ENCODE measurements at regions not wholly inside any gene's neighbourhood (a gene's known extent, or its start where the extent isn't known, plus 50 kb on each side); places are given as distances from the start of the nearest gene placed in this dataset.
"Not testable (repeated sequence)": the region's sequence is repeated elsewhere in the genome, so short reads cannot be mapped to it uniquely, and the experiment has no call there.

- H2AFZ ChIP-seq (ENCODE audit: low read depth), result no peak overlapping the region
- no peak overlapping the region for H3K9ac ChIP-seq
- H3K27me3 ChIP-seq (ENCODE audit: insufficient read depth, low read depth), result no peaks in the 10 kb centered on the region
- no peak overlapping the region for H3K27ac ChIP-seq
- H3K4me3 ChIP-seq (IDR thresholded peaks at IDR 0.05; ENCODE audit: insufficient read depth, low read depth, low read length), result no peak overlapping the region
- TF ChIP-seq, protein P1, sequence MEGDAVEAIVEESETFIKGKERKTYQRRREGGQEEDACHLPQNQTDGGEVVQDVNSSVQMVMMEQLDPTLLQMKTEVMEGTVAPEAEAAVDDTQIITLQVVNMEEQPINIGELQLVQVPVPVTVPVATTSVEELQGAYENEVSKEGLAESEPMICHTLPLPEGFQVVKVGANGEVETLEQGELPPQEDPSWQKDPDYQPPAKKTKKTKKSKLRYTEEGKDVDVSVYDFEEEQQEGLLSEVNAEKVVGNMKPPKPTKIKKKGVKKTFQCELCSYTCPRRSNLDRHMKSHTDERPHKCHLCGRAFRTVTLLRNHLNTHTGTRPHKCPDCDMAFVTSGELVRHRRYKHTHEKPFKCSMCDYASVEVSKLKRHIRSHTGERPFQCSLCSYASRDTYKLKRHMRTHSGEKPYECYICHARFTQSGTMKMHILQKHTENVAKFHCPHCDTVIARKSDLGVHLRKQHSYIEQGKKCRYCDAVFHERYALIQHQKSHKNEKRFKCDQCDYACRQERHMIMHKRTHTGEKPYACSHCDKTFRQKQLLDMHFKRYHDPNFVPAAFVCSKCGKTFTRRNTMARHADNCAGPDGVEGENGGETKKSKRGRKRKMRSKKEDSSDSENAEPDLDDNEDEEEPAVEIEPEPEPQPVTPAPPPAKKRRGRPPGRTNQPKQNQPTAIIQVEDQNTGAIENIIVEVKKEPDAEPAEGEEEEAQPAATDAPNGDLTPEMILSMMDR (conservative IDR thresholded peaks at IDR 0.05; ENCODE audit: low read depth, low read length), result no peak
- no peaks in the 10 kb centered on the region for H3K79me2 ChIP-seq (ENCODE audit: insufficient read depth, low read depth)
- H3K36me3 ChIP-seq (ENCODE audit: insufficient read depth), result no peaks in the 10 kb centered on the region
- no peaks in the 10 kb centered on the region for H3K4me1 ChIP-seq (ENCODE audit: low read depth, poor library complexity, severe bottlenecking)
- H4K20me1 ChIP-seq (ENCODE audit: insufficient read depth), result no peaks in the 10 kb centered on the region
- no peak overlapping the region for H3K4me2 ChIP-seq
Observed at GRCh38 chr2:128597121-128597762, 278.6 kb upstream of the HS6ST1 start.

DNA sequence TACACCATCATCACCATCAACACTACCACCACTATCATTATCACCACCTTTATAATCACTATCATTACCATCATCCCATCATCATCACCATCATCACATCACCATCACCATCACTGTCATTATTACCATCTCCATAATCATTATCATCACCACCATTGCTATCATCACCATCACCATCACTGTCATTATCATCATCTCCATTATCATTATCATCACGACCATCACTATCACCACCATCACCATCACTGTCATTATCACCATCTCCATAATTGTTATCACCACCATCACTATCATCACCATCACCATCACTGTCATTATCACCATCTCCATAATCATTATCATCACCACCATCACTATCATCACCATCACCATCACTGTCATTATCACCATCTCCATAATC, 279.6 kb upstream of the HS6ST1 start:
- H3K4me3 ChIP-seq (IDR thresholded peaks at IDR 0.05; ENCODE audit: insufficient read depth, low read depth, low read length); H2AFZ ChIP-seq (ENCODE audit: low read depth); H3K4me1 ChIP-seq (ENCODE audit: low read depth, poor library complexity, severe bottlenecking); H3K27me3 ChIP-seq (ENCODE audit: insufficient read depth, low read depth); H3K27ac ChIP-seq; H3K36me3 ChIP-seq (ENCODE audit: insufficient read depth); H3K9ac ChIP-seq; H3K4me2 ChIP-seq; H3K79me2 ChIP-seq (ENCODE audit: insufficient read depth, low read depth); H4K20me1 ChIP-seq (ENCODE audit: insufficient read depth): not testable (repeated sequence)

DNA sequence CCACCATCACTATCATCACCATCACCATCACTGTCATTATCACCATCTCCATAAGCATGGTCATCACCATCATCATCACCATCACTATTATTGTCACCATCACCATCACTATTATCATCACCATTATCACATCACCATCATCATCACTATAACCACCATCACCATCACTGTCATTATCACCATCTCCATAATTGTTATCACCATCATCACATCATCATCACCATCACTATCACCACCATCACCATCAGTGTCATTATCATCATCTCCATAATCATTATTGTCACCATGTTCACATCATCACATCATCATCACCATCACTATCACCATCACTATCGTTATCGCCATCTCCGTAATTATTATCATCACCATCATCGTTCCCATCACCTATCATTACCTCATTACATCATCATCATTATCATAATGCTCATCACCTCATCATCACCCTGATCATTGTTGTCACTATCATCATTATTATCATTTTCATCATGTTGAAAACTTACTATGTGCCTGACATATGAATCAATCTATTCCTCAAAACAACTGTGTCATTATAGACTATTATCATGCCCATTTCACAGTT, 280.3 kb upstream of the HS6ST1 start:
- H4K20me1 ChIP-seq (ENCODE audit: insufficient read depth), result no peaks in the 10 kb centered on the region
- no peak overlapping the region for H3K4me2 ChIP-seq
- H2AFZ ChIP-seq (ENCODE audit: low read depth), result no peak overlapping the region
- no peaks in the 10 kb centered on the region for H3K79me2 ChIP-seq (ENCODE audit: insufficient read depth, low read depth)
- H3K4me1 ChIP-seq (ENCODE audit: low read depth, poor library complexity, severe bottlenecking), result no peaks in the 10 kb centered on the region
- H3K4me3 ChIP-seq (IDR thresholded peaks at IDR 0.05; ENCODE audit: insufficient read depth, low read depth, low read length), result no peak overlapping the region
- no peak overlapping the region for H3K9ac ChIP-seq
- TF ChIP-seq, protein P1 (conservative IDR thresholded peaks at IDR 0.05; ENCODE audit: low read depth, low read length), result no peak
- H3K27ac ChIP-seq, result no peak overlapping the region
- no peaks in the 10 kb centered on the region for H3K27me3 ChIP-seq (ENCODE audit: insufficient read depth, low read depth)
- no peaks in the 10 kb centered on the region for H3K36me3 ChIP-seq (ENCODE audit: insufficient read depth)

DNA sequence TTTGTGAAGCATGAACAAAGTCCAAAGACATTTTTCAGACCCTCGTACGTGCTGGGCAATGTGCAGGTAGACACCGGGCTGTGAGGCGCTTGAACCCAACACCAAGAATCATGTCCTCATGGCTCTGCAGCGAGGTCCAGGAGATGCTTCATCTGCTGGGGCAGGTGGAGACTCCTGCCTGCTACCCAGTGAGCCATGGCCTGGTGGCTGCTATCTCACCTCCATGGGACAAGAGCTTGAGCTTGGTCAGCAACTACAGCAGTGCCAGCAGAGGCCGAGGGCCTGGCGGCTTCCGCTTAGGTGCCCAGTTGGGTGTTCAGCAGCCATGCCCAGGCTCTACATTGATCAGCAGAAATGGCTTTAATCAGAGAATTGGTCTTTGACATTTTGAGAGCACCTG, 281.0 kb upstream of the HS6ST1 start:
- Histone ChIP-seq H3K4me1 (ENCODE audit: low read depth, poor library complexity, severe bottlenecking) (no peaks in the 10 kb centered on the region), H3K27me3 (ENCODE audit: insufficient read depth, low read depth) (no peaks in the 10 kb centered on the region), H3K79me2 (ENCODE audit: insufficient read depth, low read depth) (no peaks in the 10 kb centered on the region), H2AFZ (ENCODE audit: low read depth) (no peak overlapping the region), H3K27ac (no peak overlapping the region), H4K20me1 (ENCODE audit: insufficient read depth) (no peaks in the 10 kb centered on the region), H3K9ac (no peak overlapping the region), H3K4me3 (IDR thresholded peaks at IDR 0.05; ENCODE audit: insufficient read depth, low read depth, low read length) (no peak overlapping the region), H3K36me3 (ENCODE audit: insufficient read depth) (no peaks in the 10 kb centered on the region), H3K4me2 (no peak overlapping the region)
- TF ChIP-seq, protein P1 (conservative IDR thresholded peaks at IDR 0.05; ENCODE audit: low read depth, low read length), result no peak

DNA sequence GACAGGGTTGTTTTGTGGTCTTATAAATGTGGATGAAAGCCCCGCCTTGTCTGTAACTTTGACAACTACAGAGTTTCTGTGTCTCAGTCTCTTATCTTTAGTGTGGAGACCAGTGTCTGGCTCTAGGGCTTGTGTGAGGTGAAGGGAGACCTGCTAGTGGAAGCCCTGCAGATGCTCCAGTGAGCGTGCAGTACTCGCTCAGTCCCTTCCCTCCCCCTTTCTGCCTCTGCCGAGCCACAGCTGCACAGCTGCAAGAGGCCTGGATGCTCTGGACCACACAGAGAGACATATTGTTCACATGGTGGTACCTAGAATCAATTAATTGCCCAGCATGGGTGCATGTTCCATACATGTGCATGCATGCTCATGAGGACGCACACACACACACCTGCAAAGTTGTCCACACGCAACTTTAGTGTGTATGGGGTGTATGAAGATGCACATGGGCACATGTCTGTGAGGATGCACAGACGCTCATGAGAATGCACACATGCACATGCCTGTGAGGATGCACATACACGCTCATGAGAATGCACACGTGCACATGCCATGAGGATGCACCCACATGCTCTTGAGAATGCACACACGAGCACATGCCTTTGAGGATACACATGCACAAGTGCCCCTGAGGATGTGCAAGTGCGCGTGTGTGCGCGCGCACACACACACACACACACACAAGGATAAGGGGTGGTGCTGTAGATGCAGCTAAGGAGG, 282.1 kb upstream of the HS6ST1 start:
- TF ChIP-seq, protein P1 (conservative IDR thresholded peaks at IDR 0.05; ENCODE audit: low read depth, low read length), result no peak
- Histone ChIP-seq H2AFZ (ENCODE audit: low read depth) (no peak overlapping the region), H3K9ac (no peak overlapping the region), H3K4me2 (no peak overlapping the region), H3K4me1 (ENCODE audit: low read depth, poor library complexity, severe bottlenecking) (no peaks in the 10 kb centered on the region), H3K4me3 (IDR thresholded peaks at IDR 0.05; ENCODE audit: insufficient read depth, low read depth, low read length) (no peak overlapping the region), H3K36me3 (ENCODE audit: insufficient read depth) (no peaks in the 10 kb centered on the region), H3K79me2 (ENCODE audit: insufficient read depth, low read depth) (no peaks in the 10 kb centered on the region), H3K27me3 (ENCODE audit: insufficient read depth, low read depth) (no peaks in the 10 kb centered on the region), H4K20me1 (ENCODE audit: insufficient read depth) (no peaks in the 10 kb centered on the region), H3K27ac (no peak overlapping the region)

Data from KMS-11 (cell line).